NOMO-1 treated with DMSO at 0.1 percent for 48 hours (cell line): ENCODE measurements at regions not wholly inside any gene's neighbourhood (a gene's known extent, or its start where the extent isn't known, plus 50 kb on each side); places are given as distances from the start of the nearest gene placed in this dataset.
"Not testable (repeated sequence)": the region's sequence is repeated elsewhere in the genome, so short reads cannot be mapped to it uniquely, and the experiment has no call there.

ENCODE experiments used
- DNase-seq: peaks from one replicate; lab custom pipeline; 2025; ENCODE audit not compliant: unreplicated experiment; lab: John Stamatoyannopoulos, UW

- DNase-seq = no peak
Measured at GRCh38 chr2:138215958-138216357, 251.7 kb downstream of the HNMT start.

- no peak for DNase-seq
Measured at GRCh38 chr2:138217975-138218374, 253.7 kb downstream of the HNMT start.

GRCh38 chr2:138218397-138218796 lies 254.1 kb downstream of the HNMT start:
- no peak for DNase-seq

GRCh38 chr2:138219961-138220360 lies 255.7 kb downstream of the HNMT start:
- no peak for DNase-seq

GRCh38 chr2:138221358-138221757 lies 257.1 kb downstream of the HNMT start:
- no peak for DNase-seq

GRCh38 chr2:138223319-138223718 lies 259.0 kb downstream of the HNMT start:
- no peak for DNase-seq

GRCh38 chr2:138227195-138227594 lies 262.9 kb downstream of the HNMT start:
- no peak for DNase-seq

- DNase-seq = no peak
Measured at GRCh38 chr2:138228101-138228500, 263.8 kb downstream of the HNMT start.

- no peak for DNase-seq
Measured at GRCh38 chr2:138234265-138234664, 267.3 kb upstream of the SPOPL start.

GRCh38 chr2:138235041-138235440 lies 266.5 kb upstream of the SPOPL start:
- no peak for DNase-seq

GRCh38 chr2:138236142-138236541 lies 265.4 kb upstream of the SPOPL start:
- no peak for DNase-seq

GRCh38 chr2:138237667-138238384 lies 263.7 kb upstream of the SPOPL start:
- DNase-seq = no peak

- DNase-seq = no peak
Measured at GRCh38 chr2:138238908-138239307, 262.7 kb upstream of the SPOPL start.

GRCh38 chr2:138239902-138240491 lies 261.6 kb upstream of the SPOPL start:
- no peak for DNase-seq

GRCh38 chr2:138243372-138243771 lies 258.2 kb upstream of the SPOPL start:
- no peak for DNase-seq

- DNase-seq = no peak
Measured at GRCh38 chr2:138244501-138244925, 257.1 kb upstream of the SPOPL start.

GRCh38 chr2:138245310-138245709 lies 256.3 kb upstream of the SPOPL start:
- DNase-seq = no peak

- no peak for DNase-seq
Measured at GRCh38 chr2:138247302-138247701, 254.3 kb upstream of the SPOPL start.

- no peak for DNase-seq
Measured at GRCh38 chr2:138249207-138249606, 252.4 kb upstream of the SPOPL start.

- DNase-seq = not testable (repeated sequence)
Measured at GRCh38 chr2:138250843-138251320, 250.7 kb upstream of the SPOPL start.

- no peak for DNase-seq
Measured at GRCh38 chr2:138252587-138252986, 249.0 kb upstream of the SPOPL start.

GRCh38 chr2:138255670-138256069 lies 245.9 kb upstream of the SPOPL start:
- no peak for DNase-seq
